ENCODE measurements at regions not wholly inside any gene's neighbourhood (a gene's known extent, or its start where the extent isn't known, plus 50 kb on each side); places are given as distances from the start of the nearest gene placed in this dataset.

DNA sequence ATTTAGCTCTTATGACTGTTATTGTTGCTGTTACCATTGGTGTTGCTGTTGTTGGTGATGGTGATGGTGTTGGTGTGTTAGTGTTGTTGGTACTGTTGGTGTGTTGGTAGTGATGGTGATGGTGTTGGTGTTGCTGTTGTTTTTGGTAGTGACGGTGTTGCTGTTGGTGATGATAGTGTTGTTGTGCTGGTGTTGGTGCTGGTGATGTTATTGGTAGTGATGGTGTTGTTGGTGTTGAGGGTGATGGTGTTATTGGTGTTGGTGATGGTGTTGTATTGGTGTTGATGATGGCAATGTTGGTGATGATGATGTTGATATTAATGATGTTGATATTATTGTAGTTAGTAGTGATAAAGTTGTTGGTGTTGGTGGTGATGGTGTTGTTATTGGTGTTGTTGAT, 285.7 kb upstream of the FOXF1 start:
- peaks cover 0 to 5% (median 0%) of the 10 kb centered on the region in 3 donors for H3K4me1 ChIP-seq
- DNase-seq (no peak), ATAC-seq (no peak), FAIRE-seq (no peak)
- no peak overlapping the region for H3K4me3 ChIP-seq
- no peak overlapping the region for H3K27ac ChIP-seq
- intact Hi-C loops (cut with DNase I), result no loop called here
- no peaks in the 10 kb centered on the region for H3K9me3 ChIP-seq
- no peaks in the 10 kb centered on the region for H3K27me3 ChIP-seq
- no peaks in the 10 kb centered on the region for H3K36me3 ChIP-seq
- TF ChIP-seq, protein P1, sequence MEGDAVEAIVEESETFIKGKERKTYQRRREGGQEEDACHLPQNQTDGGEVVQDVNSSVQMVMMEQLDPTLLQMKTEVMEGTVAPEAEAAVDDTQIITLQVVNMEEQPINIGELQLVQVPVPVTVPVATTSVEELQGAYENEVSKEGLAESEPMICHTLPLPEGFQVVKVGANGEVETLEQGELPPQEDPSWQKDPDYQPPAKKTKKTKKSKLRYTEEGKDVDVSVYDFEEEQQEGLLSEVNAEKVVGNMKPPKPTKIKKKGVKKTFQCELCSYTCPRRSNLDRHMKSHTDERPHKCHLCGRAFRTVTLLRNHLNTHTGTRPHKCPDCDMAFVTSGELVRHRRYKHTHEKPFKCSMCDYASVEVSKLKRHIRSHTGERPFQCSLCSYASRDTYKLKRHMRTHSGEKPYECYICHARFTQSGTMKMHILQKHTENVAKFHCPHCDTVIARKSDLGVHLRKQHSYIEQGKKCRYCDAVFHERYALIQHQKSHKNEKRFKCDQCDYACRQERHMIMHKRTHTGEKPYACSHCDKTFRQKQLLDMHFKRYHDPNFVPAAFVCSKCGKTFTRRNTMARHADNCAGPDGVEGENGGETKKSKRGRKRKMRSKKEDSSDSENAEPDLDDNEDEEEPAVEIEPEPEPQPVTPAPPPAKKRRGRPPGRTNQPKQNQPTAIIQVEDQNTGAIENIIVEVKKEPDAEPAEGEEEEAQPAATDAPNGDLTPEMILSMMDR (IDR thresholded peaks at IDR 0.05), result no peak
- WGBS, 2 donors, result 94 to 99% methylated on average over 1 of the region's 1 CpG

- DNase-seq (peak in 1 of 6 donors; percentile 22), FAIRE-seq (no peak), ATAC-seq (peak in 3 of 4 donors; percentile 27 to 48 (median 41))
- intact Hi-C loops (cut with DNase I), result no loop called here
- Histone ChIP-seq H3K27me3 (no peaks in the 10 kb centered on the region), H3K4me3 (no peak overlapping the region), H3K27ac (no peak overlapping the region), H3K36me3 (no peaks in the 10 kb centered on the region), H3K9me3 (no peaks in the 10 kb centered on the region), H3K4me1 (peaks cover 0 to 5% (median 0%) of the 10 kb centered on the region in 3 donors)
- WGBS, 2 donors, result 83 to 97% methylated on average over 2 of the region's 2 CpGs
- TF ChIP-seq, protein P1 (IDR thresholded peaks at IDR 0.05), result no peak
Observed at GRCh38 chr16:86225905-86226371, 284.4 kb upstream of the FOXF1 start.

DNA sequence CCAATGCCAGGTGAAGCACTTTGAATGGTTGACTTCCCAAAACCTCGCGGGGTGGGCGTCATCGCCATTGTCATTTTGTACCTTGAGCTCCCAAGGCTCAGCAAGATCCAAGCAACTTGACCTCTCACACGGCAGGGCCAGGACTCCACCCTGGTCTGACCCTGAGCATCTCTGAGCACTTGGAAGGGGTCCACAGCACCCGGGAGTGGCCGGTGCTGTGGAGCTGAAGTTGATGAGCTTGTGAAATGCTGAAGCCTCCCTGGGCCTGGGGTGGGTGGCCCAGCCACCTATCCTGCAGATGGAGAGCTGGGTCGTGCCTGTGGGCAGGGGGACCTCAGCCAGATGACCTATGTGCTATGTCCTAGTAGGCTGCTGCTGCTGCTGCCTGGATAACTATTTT, 283.3 kb upstream of the FOXF1 start:
- no peak for FAIRE-seq
- TF ChIP-seq, protein P1 (IDR thresholded peaks at IDR 0.05), result no peak
- 90 to 95% methylated on average over 8 of the region's 8 CpGs for WGBS, 2 donors
- ATAC-seq, result no peak
- peak in 1 of 6 donors; percentile 29 for DNase-seq
- peaks cover 0 to 5% (median 0%) of the 10 kb centered on the region in 3 donors for H3K4me1 ChIP-seq
- no peaks in the 10 kb centered on the region for H3K27me3 ChIP-seq
- H3K9me3 ChIP-seq, result no peaks in the 10 kb centered on the region
- intact Hi-C loops (cut with DNase I), result no loop called here
- H3K4me3 ChIP-seq, result no peak overlapping the region
- H3K36me3 ChIP-seq, result no peaks in the 10 kb centered on the region
- H3K27ac ChIP-seq, result no peak overlapping the region

DNA sequence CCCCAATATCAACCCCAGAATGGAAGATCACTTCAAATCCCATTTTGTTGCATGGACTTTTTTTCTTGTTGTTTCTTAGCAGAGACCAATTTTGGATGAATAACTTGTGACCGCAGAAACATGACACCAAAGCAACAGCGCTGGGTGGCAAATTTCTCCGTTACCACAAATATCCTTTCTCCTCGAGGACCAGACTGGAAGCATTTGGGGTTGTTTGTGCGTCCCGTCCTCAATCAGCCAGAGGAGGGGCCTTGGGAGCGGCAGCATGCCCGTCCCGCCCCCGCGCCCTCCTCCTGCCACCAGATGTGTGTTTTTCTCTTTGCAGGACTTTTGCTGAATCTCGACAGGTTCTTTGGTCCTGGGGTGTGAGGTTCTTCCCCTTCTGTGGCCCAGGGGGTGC, 282.5 kb upstream of the FOXF1 start:
- H3K27ac ChIP-seq, result no peak overlapping the region
- ATAC-seq (no peak), DNase-seq (peak in 2 of 6 donors; percentile 10 to 26), FAIRE-seq (no peak)
- peaks cover 0 to 3% (median 0%) of the 10 kb centered on the region in 3 donors for H3K4me1 ChIP-seq
- H3K36me3 ChIP-seq, result no peaks in the 10 kb centered on the region
- intact Hi-C loops (cut with DNase I), result no loop called here
- no peak overlapping the region for H3K4me3 ChIP-seq
- TF ChIP-seq, protein P1 (IDR thresholded peaks at IDR 0.05), result no peak
- no peaks in the 10 kb centered on the region for H3K9me3 ChIP-seq
- H3K27me3 ChIP-seq, result no peaks in the 10 kb centered on the region
- WGBS, 2 donors, result 63 to 71% methylated on average over 12 of the region's 12 CpGs

DNA sequence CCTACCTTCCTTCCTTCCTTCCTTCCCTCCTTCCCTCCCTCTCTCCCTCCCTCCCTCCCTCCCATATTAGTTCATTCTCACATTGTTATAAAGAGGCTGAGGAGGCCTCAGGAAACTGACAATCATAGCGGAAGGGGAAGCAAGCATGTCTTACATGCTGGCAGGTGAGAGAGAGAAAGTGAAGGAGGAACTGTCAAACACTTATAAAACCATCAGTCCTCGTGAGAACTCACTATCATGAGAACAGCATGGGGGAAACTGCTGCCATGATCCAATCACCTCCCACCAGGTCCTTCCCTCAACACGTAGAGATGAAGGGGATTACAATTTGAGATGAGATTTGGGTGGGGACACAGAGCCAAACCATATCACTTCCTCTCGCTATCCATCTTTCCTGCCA, 281.6 kb upstream of the FOXF1 start:
- no peak for DNase-seq
- Histone ChIP-seq H3K9me3 (no peaks in the 10 kb centered on the region), H3K4me3 (no peak overlapping the region), H3K27me3 (no peaks in the 10 kb centered on the region), H3K27ac (no peak overlapping the region), H3K4me1 (no peaks in the 10 kb centered on the region), H3K36me3 (no peaks in the 10 kb centered on the region)
- TF ChIP-seq, protein P1 (IDR thresholded peaks at IDR 0.05), result no peak
- no peak for FAIRE-seq
- no peak for ATAC-seq
- intact Hi-C loops (cut with DNase I), result no loop called here
- 71 to 78% methylated on average over 4 of the region's 4 CpGs for WGBS, 2 donors

Measured in pancreas (tissue), 10 donors.